Glomerular endothelial cell (primary cell): ENCODE measurements at regions not wholly inside any gene's neighbourhood (a gene's known extent, or its start where the extent isn't known, plus 50 kb on each side); places are given as distances from the start of the nearest gene placed in this dataset.

Experiments
- DNase-seq: peaks from one replicate; pipeline ENCODE4 v3.0.0-alpha.2; 2011; ENCODE audit warnings: low read depth, low spot score; ENCODE audit errors: extremely low read depth

DNA sequence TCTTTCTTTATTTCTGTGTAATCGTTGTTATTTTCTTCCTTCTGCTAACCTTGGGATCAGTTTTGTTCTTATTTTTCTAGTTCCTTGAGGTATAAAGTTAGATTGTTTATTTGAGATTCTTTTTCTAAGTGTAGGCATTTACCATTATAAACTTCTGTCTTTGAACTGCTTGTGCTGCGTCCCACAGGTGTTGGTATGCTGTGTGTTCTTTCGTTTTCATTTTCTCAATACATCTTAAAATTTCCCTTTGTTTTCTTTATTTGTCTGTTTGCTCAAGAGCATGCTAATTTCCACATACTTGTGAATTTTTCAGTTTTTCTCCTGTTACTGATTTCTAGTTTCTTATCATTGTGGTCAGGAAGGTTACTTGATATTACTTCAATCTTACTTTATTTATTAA is 873.8 kb upstream of the GCFC2 start:
- no peak for DNase-seq

DNA sequence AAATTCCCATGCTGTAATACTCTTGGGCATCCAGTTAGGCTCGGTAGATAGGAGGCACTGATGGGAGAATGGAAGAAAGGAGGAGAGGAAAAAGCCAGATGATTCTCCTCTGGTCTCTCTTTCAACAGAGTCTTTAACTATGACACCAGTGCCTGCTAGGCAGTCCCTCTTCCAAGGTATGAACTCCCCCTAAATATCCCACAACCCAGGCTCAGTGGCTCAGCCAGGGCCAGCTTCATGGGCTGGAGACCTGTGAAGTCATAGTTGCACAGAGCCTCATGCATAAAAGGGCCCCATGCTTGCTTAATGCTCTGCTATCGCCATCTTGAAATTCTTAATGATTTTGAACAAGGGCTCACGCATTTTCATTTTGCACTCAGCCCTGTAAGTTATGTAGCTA is 869.2 kb upstream of the GCFC2 start:
- no peak for DNase-seq

DNA sequence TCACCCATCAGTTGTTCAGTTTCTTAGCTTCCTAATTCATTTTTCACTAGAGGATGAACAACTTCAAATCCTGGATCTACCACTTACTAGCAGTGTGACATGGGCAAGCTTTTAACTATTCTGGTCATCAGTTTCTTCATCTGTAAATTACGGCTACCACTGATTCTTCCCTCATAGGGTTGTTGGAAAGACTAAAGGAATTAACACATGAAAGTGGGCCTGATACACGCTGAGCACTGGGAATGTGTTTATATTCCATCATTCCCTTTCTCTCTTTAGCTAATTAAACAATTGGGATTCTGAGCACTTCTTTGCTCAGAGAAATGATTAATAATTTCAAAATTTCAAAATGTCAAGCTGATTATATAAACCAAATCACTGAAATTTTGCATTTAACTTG is 862.3 kb upstream of the GCFC2 start:
- no peak for DNase-seq

DNA sequence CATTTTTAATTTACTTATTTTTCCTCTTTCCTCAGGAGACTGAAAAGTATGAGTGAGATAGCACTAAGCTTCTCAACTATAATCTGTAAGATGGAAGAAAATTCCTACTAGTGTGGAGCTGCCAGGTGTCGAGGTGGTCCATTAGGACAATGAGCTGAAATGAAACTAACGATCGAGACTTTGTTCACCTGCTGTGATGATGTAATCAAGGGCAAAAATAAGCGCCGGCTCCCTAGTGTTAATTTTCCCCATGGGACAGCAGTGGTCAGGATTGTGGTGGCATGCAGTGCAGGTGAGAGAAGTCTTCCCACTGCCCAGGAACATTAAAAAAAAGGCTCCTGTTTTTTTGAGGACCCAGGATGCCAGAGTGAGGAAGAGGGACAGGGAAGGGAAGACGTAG is 859.1 kb upstream of the GCFC2 start:
- DNase-seq, result no peak

DNA sequence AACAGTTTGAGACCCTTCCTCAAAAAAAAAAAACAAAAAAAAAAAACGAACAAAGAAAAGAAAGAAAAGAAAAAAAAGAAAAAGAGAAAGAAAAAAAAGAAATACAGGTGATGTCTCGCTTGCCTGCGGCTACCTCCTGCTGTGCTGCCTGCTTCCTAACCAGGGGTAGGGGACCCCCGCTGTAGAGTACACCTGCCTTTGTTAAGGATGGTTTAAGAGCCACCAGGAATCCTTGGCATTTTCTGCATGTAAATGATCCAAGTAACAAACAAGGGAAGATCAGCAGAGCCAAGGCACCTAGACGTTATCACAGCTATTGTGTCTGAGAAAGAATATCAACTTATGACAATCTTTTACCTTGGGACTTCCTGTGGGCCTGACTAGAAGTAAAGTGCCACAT is 856.8 kb upstream of the GCFC2 start:
- no peak for DNase-seq

DNA sequence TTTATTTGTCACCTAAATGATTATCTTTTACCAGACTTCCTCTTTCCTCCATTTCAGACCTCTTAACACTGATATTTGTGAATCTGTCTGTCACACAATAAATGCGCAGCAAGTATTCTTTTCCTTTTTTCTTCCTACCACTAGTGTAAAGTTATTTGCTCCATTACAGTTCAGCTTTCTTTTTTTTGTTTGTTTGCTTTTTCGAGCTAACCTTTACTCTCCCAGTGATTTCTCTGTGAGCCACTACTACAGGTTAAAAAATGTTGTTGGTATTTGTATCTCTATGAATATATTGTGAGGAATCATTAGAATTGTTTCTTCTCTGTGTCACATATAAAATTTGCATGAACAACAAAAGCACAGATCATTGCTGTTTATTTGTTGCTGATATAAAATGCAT is 854.0 kb upstream of the GCFC2 start:
- DNase-seq, result no peak

DNA sequence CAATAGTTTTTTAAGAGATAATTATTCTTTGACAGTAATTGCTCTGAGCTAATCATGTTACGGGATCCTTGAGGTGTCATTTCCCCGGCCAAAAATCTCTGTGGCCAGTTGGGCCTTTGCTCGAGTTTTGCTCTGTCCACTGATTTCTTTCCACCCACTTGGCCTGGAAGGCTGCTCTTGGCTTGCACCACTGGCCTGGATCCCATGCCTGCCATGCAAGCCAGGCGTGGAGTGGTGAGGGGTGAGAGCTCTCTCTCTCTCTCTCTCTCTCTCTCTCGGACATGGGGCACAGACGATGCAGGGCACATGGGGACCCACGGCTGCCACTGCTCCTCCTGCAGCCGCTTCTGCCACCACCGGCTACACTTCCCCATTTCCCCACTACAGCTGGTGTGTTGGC is 853.0 kb upstream of the GCFC2 start:
- no peak for DNase-seq

DNA sequence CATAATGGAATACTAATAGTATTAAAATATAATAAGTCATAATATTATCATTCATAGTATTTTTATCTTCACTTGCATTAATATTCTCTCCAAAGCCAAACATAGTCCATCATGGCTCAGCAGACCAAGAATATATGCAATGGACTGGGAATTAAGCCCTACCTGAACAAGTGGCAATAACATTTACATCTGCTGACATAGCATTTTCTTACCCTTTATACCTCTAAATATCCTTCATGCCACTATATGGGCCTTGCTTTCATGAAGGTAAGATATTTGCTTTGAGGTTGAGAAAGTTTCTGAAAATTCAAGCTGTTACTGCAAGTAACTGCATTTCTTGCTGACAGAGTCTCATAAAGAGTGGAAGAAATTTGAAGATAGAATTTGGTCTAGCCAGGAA is 847.4 kb upstream of the GCFC2 start:
- DNase-seq, result no peak

DNA sequence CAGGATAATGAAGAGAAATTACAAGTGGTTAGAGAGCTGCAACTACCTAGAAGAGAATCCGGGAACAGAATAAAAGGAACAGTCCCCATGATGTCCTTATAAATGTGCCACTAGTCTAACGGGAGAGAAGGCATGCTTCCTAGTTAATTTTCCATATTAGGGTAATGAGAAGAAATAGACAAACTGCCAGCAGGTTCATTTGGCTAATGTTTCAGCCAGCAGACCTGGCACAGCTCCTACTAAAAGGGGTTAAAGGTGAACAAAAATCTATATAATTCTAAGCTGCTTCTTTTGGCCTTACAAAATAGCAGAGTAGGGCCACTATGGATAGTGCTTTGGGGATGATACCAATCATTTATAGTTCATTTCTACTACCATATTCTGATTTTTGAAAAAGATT is 845.3 kb upstream of the GCFC2 start:
- no peak for DNase-seq

DNA sequence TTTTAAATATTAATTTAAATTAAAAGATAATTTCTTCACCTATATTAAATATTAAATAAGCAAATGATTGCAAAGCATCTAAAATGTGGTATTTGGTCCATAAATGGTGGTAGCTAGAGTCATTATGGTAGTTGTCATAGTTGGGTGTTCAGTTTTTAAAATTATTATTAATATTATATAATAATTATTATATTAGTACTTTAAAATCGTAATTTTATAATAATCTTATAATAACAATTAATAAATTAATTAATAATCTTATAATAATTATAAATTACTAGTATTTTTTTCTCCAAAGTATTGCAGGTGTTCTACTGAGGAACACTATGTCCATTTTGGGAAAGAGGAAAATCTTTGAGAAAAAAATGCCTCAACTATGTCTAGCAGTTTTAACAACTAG is 835.5 kb upstream of the GCFC2 start:
- DNase-seq, result no peak

DNA sequence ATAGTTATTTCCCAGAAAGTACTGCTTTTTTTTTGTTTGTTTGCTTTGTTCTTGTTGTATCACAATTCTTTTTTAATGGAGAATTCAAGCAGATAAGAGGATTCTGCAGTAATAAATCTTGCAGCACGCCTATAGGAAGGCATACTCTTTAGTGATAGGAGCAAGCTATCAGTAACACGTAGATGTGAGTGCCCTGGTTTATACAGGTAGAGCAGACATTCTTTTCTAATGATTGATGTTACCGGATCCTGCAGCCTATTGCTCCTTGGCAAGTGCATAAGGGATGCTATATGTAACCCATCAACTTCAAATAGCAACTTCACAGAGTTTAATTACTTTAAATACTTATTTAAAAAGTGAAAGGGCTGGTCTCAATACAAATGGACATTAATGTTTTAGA is 834.2 kb upstream of the GCFC2 start:
- no peak for DNase-seq

DNA sequence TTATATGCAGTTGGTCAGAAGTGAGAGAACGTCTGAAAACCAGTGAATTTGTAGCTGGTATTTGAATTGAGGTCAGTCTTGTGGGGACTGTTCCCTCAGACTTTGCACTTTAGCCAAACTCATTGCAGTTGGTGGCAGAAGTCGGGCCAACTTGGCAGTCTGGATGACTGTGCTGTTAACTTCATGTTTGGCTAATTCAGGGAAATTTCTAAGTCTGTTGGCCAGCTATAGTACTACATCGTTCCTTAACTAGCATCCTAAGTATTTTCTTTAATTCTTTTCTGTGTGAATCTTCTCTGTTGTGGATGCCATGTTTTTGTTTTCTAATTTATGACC is 806.8 kb upstream of the GCFC2 start:
- no peak for DNase-seq

DNA sequence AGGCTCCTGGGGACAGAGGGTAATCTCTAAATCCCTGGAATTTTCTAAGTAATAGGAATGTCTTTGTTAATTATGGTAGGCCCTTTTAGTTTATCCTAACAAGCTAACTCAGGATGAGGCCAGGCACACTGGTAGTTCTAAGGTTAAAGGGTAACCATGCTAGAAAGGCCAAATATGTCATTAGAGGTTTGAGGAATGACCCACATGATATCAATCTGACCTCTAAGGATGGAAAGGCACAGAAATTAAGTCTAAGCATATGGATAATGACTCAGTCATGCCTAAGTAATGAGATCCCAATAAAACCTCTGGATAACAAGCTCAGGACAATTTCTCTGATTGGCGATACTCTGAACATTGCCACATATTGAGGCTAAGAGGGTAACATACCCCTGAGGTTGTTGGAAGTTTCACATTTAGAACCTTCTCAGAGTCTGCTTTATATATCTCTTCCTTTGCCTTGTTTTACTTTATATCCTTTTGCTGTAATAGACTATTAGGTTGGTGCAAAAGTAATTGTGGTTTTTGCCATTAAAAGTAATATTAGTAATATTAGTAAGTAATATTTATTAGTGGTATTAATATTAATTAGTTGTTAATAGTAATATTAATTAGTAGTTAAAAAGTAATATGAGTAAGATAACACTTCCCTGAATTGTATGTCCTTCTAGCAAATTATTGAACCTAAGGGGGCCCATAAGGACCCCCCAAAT is 806.3 kb upstream of the GCFC2 start:
- DNase-seq, result no peak

DNA sequence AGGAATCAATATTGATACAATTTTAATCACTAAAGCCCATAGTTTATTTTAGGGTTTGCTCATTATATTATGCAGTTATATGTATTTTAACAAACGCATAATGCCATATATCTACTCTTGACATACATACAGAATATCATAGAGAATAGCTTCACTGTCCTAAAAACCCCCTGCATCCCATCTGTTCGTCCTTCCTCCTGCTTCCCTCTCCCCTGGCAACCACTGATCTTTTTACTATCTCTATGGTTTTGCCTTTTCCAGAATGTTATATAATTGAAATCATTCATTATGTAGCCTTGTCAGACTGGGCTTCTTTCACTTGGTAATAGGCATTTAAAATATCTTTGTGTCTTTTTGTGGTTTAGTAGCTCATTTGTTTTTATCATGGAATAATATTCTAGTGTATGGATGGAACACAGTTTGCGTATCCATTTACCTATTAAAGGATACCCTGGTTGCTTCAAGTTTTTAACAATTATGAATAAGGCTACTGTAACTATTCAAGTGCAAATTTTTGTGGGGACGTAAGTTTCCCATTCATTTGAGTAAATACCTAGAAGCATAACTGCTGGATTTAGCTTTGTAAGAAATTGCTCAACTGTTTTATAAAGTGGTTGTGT is 801.6 kb upstream of the GCFC2 start:
- DNase-seq, result no peak

DNA sequence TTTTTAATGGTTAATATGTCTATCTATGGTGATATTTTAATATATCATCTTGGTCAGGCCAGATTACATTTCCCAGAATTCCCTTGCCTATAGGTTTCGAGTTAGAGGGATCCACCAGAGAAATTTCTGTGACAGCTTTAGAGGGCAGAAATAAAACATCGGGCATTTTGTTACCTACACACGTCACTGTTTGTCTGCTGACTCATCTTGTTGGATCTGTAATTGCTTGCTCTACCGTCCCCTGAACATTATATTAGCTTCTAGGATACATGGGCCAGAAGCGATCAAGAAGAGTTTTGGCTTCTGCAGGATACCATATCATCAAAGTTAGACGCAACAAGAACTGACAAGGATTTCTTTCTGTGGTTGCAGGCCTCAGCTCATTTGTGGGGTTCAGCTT is 795.8 kb upstream of the GCFC2 start:
- no peak for DNase-seq

DNA sequence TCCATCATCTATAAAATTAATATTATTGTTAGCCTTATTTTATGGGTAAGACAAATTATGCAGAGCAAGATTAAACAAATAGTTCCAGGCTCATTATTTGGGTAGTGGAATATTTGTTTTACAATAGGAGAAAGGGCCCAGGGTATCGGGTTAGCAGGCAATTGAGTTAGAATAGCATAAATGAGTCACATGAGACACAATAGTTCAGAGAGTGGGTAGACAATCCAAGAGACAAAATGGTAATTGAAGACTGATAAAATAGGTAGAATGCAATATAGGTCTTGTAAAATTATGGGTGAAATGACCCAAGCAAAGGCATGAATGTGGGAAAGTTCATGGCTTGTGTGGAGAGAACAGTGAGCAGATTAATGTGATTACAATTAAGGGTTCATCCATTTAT is 790.9 kb upstream of the GCFC2 start:
- no peak for DNase-seq

DNA sequence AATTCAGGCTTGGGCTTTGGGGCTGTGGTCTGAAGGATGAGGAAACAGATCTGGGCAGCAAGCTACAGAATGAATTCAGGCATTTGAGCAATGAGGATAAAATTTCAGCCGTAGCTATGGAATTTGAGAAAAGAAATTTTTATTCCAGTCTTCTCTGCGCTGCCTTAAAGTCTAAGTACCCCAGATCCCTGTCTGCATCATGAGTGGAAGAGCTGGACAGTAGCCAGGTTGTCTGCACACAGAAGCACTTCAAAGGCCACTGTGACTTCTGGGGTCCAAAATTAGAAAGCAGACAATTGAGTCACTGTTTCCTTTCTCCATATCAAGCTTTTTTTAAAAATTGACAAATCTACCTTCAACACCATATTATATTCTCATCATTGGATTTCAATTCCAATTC is 787.6 kb upstream of the GCFC2 start:
- DNase-seq, result no peak

DNA sequence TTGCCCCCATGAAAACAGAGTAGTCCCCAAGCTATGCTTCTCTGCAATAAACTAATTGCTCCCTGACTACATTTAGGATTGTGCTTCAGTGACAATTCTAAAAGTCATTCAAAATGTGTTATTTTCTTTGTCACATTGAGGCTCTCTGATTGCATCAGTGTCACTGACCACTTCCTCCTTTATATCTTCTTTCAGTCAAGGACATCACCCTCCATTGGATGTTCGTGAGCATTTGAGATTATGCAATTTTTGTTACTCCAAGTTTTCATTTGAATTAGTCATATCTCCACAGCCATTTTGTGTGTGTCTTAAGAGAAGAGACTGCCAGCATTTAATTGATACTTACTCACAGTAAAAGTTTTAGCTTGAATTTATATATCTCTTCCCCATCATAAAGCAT is 780.8 kb upstream of the GCFC2 start:
- no peak for DNase-seq

DNA sequence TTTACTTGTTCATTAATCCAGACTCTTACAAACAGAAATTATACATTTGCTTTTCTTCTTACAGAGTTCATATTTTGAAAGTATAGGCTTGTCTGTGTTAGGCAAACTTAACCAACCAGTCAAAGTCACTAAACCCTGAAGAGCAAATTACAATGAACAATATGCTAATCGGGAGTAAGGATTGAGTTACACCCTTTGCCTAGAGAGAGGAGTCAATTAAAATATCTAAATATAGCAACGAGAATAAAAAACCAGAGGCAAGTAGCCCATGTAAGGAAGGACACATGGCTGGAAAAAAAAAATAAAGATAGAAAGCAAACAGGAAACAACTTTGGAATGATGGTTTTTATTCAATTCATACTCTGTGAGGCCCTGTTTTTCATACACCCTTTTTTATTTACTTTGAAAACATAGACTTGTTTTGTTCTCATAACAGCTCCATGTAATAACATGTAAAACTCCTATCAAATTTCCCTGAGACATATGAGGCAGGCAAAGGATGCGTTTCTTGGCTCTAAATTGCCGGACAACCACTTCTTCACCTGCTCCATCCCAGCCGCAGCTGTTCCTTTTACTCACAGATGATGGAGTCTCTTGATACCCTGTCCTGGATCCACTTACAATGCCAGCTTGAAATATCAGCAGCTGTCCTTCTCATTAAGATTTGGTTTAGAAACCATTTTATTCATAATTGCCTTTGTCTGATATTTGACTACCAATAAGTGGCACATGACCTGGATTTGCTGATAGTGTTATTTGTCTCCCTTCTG is 767.7 kb upstream of the GCFC2 start:
- DNase-seq, result no peak

DNA sequence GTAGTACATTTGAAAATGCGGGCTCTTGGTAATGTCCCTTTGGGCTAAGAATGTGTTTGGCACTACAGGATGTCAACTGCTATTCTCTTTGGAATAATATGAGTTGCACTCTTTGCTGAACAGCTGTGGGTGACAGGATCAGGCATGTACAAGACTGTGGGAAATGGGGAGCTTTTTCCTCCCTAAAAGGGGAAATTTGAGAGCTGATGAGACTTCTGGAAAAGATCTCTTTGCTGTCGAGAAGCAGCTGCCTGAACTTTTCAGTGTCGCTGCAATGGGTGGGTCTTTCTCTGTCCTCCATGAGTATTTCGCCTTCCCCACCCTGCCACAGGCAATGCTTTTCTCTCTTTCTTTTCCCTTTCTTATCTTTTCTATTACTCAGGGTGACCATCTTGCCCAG is 762.2 kb upstream of the GCFC2 start:
- no peak for DNase-seq

DNA sequence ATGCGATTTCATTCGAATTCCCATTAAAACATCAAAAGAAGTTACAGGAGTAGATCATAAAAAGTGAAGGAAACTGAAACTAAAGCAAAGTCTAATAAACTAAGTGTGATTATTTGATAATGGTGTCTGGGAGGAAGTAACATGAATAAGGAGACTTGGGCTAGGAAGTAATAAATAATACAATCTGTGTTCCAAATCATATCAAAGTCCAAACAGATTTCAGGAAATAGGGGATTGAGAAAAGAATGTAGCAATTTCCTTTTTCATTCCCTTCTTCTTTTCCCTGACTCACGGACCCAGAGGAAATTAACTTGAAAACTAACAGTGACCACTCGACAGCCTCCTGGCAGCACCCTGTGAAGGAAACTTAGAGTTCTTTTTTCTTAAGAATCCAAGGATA is 758.4 kb upstream of the GCFC2 start:
- DNase-seq, result no peak

DNA sequence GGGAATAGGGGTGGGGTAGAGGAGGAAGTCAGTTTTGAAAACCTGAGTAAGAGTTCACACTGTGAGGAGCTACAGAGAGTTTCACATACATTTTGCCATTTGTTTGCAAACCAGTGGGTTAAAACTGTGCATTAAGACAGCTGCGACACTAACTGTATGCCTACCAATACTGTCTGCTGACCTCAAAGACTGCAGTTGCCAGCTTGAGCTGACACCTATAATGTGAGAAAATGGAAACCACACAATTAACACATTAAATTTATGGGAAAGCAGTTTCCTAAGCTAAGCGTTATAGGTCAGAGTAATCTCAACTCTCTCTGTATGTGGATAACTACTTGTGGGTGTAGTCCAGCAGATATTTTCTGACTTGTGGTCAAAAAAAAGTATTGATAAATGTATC is 756.6 kb upstream of the GCFC2 start:
- no peak for DNase-seq
